ENCODE measurements at regions not wholly inside any gene's neighbourhood (a gene's known extent, or its start where the extent isn't known, plus 50 kb on each side); places are given as distances from the start of the nearest gene placed in this dataset.

DNA sequence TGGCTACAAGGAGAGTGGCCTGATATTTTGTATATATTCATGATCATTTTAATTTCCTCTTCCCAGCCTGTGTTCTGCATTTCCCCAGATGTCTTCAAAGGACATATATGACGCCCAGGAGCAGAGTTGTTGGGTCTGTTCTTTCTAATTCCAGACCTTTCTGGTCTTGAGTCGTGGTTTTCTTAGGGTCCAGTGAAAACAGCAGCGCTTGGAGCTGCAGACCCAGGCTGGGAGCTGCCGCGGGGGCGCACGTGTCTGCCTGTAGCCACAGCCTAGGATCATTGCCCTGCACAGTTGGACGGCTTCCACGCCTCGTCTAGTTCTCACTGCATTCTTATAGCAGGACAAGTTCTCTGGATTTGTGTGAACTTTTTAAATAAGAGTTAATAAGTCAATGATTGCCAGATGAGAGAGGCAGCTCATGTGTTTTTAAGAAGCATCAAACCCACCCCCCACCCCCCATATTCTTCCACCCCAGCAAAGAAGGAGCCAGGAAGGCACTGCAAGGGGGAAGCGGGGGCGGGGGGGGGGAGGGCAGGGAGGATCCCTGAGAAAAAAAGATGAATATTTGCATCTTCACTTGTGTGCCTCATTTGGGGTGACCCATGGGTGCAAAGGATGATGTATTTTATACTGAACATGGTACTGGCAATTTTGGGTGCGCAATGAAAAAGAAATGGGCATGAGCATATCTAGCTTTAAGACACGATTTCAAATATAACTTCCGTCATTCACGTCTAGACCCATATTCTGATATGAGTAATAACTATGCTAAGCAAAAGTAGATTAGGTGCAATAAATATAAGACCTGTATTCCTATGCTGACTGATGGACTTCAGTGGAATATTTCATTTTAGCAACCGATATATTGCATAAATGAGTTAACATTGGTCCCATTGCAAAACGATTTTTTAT lies 160.0 kb downstream of the TBXT start:
- peak overlapping the region; percentile 66 for H3K4me3 ChIP-seq (ENCODE audit: low read length)
- TF ChIP-seq, protein P1, sequence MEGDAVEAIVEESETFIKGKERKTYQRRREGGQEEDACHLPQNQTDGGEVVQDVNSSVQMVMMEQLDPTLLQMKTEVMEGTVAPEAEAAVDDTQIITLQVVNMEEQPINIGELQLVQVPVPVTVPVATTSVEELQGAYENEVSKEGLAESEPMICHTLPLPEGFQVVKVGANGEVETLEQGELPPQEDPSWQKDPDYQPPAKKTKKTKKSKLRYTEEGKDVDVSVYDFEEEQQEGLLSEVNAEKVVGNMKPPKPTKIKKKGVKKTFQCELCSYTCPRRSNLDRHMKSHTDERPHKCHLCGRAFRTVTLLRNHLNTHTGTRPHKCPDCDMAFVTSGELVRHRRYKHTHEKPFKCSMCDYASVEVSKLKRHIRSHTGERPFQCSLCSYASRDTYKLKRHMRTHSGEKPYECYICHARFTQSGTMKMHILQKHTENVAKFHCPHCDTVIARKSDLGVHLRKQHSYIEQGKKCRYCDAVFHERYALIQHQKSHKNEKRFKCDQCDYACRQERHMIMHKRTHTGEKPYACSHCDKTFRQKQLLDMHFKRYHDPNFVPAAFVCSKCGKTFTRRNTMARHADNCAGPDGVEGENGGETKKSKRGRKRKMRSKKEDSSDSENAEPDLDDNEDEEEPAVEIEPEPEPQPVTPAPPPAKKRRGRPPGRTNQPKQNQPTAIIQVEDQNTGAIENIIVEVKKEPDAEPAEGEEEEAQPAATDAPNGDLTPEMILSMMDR (conservative IDR thresholded peaks at IDR 0.05; ENCODE audit: low read depth, low read length): no peak
- peak; percentile 93 for DNase-seq (ENCODE audit: low read depth)

DNA sequence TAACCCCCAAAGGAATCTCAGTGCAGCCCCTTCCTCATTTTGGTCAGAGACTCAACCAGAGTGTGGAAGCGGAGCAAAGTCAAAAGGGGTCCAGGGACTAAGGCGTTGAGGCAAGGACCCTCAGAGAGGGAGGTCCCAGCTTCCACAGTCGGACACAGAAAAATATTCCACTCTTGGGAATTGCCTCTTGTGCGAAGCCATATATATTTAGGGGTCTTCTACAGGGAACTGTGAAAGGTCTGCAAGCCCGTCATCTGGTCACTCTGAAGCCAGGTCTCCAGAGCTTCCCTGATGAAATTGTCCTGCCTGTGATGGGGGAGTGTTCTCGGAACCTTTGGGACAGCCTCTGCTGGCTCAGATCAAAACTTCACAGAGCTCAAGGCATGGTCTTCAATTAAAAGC lies 160.8 kb downstream of the TBXT start:
- H3K4me3 ChIP-seq (ENCODE audit: low read length): peak overlapping the region; percentile 66
- no peak for DNase-seq (ENCODE audit: low read depth)
- TF ChIP-seq, protein P1 (conservative IDR thresholded peaks at IDR 0.05; ENCODE audit: low read depth, low read length): no peak

DNA sequence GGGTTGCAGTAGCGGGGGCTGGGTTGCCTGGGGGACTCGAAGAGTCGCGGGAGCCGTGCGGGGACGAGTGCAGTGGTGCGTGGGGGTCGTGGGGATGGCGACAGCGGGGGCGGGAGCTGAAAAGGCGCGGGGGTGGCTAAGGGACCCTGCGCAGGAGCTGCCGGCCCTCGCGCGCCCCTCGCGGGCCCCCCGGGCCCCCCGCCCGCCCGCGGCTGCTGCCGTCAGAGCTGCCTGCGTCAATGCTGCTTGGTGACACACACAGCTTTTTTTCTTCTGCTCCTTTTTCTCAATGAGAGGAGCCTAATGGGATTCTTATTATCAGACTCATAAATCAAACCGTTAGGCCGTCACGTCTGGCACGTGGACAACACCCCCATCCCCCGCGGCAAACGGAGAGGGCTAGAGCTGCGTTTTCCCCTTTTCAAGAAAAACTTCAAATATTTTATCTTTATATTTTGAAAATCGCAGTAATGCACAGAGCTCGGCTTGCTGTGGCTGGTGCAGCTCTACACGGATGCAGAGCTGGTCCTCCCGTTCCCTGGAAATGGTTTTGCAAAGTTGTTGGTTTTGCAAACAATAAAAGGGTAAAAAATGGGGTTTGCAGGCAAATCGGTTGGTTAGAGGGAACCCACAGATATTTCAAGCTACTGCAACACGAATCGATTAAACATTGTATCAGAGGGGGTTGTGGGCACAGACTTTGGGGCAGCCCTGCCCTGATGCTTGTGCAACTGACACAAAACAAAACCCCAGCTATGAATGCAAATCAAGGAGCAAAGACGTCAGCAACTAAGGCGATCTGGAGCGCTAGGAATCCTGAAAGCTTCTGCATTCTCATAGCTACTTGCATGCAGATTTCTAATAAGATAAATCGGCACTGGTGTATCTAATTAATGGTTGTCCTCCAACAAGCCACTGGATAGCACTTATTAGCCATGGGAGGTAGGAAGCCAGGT lies 161.4 kb downstream of the TBXT start:
- TF ChIP-seq, protein P1 (conservative IDR thresholded peaks at IDR 0.05; ENCODE audit: low read depth, low read length): no peak
- H3K4me3 ChIP-seq (ENCODE audit: low read length): peak overlapping the region; percentile 66
- DNase-seq (ENCODE audit: low read depth): peak; percentile 89

DNA sequence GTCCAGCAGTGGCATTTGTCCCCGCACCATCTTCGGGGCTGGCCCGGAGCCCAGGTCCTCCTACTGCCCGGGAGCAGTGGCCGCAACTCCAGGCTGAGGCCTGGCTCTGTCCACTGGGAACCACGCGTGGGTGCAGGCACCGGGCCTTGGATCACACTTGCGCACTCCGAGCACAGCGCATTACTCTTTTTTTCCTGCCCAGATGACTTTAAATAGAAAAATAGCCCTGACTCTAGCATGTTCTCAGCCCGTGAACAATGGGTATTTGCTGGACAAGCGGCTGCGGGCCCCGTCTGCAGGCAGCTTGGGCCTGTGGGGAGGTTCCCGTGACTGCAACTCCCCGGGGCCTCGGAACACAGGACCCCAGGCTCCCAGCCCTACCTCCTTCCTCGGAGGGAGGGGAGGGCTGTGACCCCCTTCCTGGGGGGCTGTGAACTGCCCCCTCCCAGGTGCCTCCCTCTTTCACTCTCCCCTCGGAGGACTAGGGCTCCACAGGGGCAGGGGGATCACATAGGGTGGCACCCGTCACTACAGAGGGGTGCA lies 162.2 kb downstream of the TBXT start:
- H3K4me3 ChIP-seq (ENCODE audit: low read length): peak overlapping the region; percentile 47
- TF ChIP-seq, protein P1 (conservative IDR thresholded peaks at IDR 0.05; ENCODE audit: low read depth, low read length): no peak
- peak; percentile 50 for DNase-seq (ENCODE audit: low read depth)

DNA sequence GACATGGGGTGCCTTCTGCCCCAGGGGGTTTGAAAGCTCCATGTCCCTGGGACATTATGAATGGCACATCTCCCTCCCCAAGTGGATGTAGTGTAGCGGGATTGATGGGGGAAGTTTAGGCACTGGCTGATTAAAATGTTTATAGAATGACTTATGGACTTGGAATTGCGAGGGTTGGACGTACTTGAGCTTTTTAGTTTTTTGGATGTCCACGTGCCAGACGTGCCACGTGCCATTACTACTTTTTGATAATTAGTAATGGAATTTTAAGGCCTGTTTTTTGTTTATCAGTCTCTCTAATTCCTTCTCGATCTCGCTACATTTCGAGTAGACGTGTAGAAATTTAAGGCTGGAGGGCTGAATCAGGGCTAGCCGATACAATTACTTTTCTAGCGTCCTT lies 162.8 kb downstream of the TBXT start:
- H3K4me3 ChIP-seq (ENCODE audit: low read length): peak overlapping the region; percentile 47
- no peak for DNase-seq (ENCODE audit: low read depth)
- TF ChIP-seq, protein P1 (conservative IDR thresholded peaks at IDR 0.05; ENCODE audit: low read depth, low read length): no peak

DNA sequence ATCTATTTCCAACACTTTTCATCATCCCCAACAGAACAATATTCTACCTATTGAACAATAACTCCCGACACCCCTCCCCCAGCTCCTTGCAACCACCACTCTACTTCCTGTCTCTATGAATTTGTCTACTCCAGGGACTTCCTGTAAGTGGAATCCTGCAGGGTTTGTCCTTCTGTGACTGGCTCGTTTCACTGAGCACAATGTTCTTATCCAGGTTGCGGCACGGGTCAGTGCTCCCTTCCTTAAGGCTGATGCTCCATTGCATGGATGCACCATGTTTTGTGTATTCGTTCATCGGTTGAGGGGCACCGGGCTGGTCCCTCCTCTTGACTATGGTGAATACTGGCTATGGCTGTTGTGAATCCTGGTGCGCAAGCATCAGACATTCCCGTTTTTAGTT lies 163.2 kb downstream of the TBXT start:
- no peak overlapping the region for H3K4me3 ChIP-seq (ENCODE audit: low read length)
- TF ChIP-seq, protein P1 (conservative IDR thresholded peaks at IDR 0.05; ENCODE audit: low read depth, low read length): no peak
- no peak for DNase-seq (ENCODE audit: low read depth)

All from retinal pigment epithelial cell (primary cell).